ENCODE measurements at regions not wholly inside any gene's neighbourhood (a gene's known extent, or its start where the extent isn't known, plus 50 kb on each side); places are given as distances from the start of the nearest gene placed in this dataset.

- TF ChIP-seq CTCF (IDR thresholded peaks at IDR 0.05) (no peak), POLR2A (IDR thresholded peaks at IDR 0.05) (no peak)
Observed at GRCh38 chrX:1853447-1853846, 238.6 kb downstream of the ASMT start.

Data from esophagus squamous epithelium (tissue), 4 donors.